Activated CD8-positive, alpha-beta T cell treated with anti-CD3 and anti-CD28 coated beads for 36 hours (primary cell): ENCODE measurements at regions not wholly inside any gene's neighbourhood (a gene's known extent, or its start where the extent isn't known, plus 50 kb on each side); places are given as distances from the start of the nearest gene placed in this dataset.

ENCODE experiments used
- ATAC-seq: fragments of 200-7000 bp; cut with Tn5 transposase; one replicate; pipeline ENCODE4 v1.10.0; 2021; ENCODE audit warnings: mild to moderate bottlenecking, moderate library complexity
- CTCF ChIA-PET: fragments of 350-600 bp; sonication (Branson Sonifier 250); formaldehyde crosslinking; loops from one replicate; lab custom pipeline; 2021; ENCODE audit warnings: antibody characterized with exemption; lab: Charles Lee
- POLR2A ChIA-PET: fragments of 350-600 bp; sonication (Branson Sonifier 250); formaldehyde crosslinking; loops from one replicate; lab custom pipeline; 2021; ENCODE audit warnings: antibody characterized with exemption; lab: Charles Lee
- DNase-seq: peaks from one replicate; pipeline ENCODE4 v3.0.0-alpha.2; 2020
- H3K27ac Mint-ChIP-seq: one replicate; pipeline ENCODE4 v1.8.0; 2021; ENCODE audit warnings: mild to moderate bottlenecking, mixed read lengths
- H3K27me3 Mint-ChIP-seq: one replicate; pipeline ENCODE4 v1.8.0; 2021; ENCODE audit warnings: mixed read lengths
- H3K36me3 Mint-ChIP-seq: one replicate; pipeline ENCODE4 v1.8.0; 2021; ENCODE audit warnings: low read depth, mixed read lengths
- H3K4me1 Mint-ChIP-seq: one replicate; pipeline ENCODE4 v1.8.0; 2021; ENCODE audit warnings: low read depth, mixed read lengths
- H3K4me3 Mint-ChIP-seq: one replicate; pipeline ENCODE4 v1.8.0; 2021; ENCODE audit warnings: mild to moderate bottlenecking, moderate library complexity, mixed read lengths
- H3K9me3 Mint-ChIP-seq: one replicate; pipeline ENCODE4 v1.8.0; 2021; ENCODE audit warnings: mixed read lengths
- CTCF ChIP-seq: fragments of 200-600 bp; IDR thresholded peaks from one replicate; pipeline ENCODE4 v1.8.0; 2022; ENCODE audit warnings: antibody characterized with exemption, mild to moderate bottlenecking
- intact Hi-C: fragments of 100-400 bp; cut with micrococcal nuclease; formaldehyde crosslinking; loops from one replicate; pipeline ENCODE4 v1.10.0; 2022

GRCh38 chr10:62463364-62463763 lies 89.2 kb downstream of the ZNF365 start:
- Mint-ChIP-seq H3K9me3 (no peaks in the 10 kb centered on the region), H3K27ac (no peak overlapping the region), H3K4me3 (no peak overlapping the region), H3K36me3 (no peaks in the 10 kb centered on the region), H3K4me1 (no peaks in the 10 kb centered on the region), H3K27me3 (peaks cover 1% of the 10 kb centered on the region)
- CTCF ChIA-PET = interaction anchor here (1.3 kb wide), 1 partner anchor 26 kb away, joined by 12 read pairs; no protein-coding TSS in a partner anchor
- POLR2A ChIA-PET = interaction anchor here (0.6 kb wide), 1 partner anchor 13 kb away, joined by 3 read pairs; no protein-coding TSS in a partner anchor
- intact Hi-C loops = no loop called here
- DNase-seq = no peak
- no peak for ATAC-seq
- TF ChIP-seq CTCF = no peak

- no peak for TF ChIP-seq CTCF
- Mint-ChIP-seq H3K27ac (no peak overlapping the region), H3K36me3 (no peaks in the 10 kb centered on the region), H3K9me3 (no peaks in the 10 kb centered on the region), H3K4me3 (no peak overlapping the region), H3K27me3 (peaks cover 1% of the 10 kb centered on the region), H3K4me1 (no peaks in the 10 kb centered on the region)
- ChIA-PET CTCF (no interaction called here), POLR2A (no interaction called here)
- intact Hi-C loops = no loop called here
- no peak for DNase-seq
- ATAC-seq = no peak
These were observed 90.1 kb downstream of the ZNF365 start for GRCh38 chr10:62464308-62464707.

- Mint-ChIP-seq H3K4me3 (no peak overlapping the region), H3K27ac (no peak overlapping the region), H3K27me3 (peaks cover 1% of the 10 kb centered on the region), H3K9me3 (no peaks in the 10 kb centered on the region), H3K4me1 (no peaks in the 10 kb centered on the region), H3K36me3 (no peaks in the 10 kb centered on the region)
- POLR2A ChIA-PET = interaction anchor here (0.5 kb wide), 1 partner anchor 75 kb away, joined by 3 read pairs; no protein-coding TSS in a partner anchor
- DNase-seq (no peak), ATAC-seq (no peak)
- intact Hi-C loops = no loop called here
- TF ChIP-seq CTCF = no peak
- CTCF ChIA-PET = interaction anchor here (0.6 to 1.0 kb wide), 2 partner anchors 25 to 31 kb away, joined by 3 read pairs; no protein-coding TSS in a partner anchor
These were observed 92.4 kb downstream of the ZNF365 start for GRCh38 chr10:62466590-62466989.

- Mint-ChIP-seq H3K9me3 (no peaks in the 10 kb centered on the region), H3K36me3 (no peaks in the 10 kb centered on the region), H3K4me3 (no peak overlapping the region), H3K27me3 (peaks cover 1% of the 10 kb centered on the region), H3K27ac (no peak overlapping the region), H3K4me1 (no peaks in the 10 kb centered on the region)
- DNase-seq = no peak
- CTCF ChIA-PET = interaction anchor here (0.8 kb wide), 1 partner anchor 32 kb away, joined by 3 read pairs; no protein-coding TSS in a partner anchor
- POLR2A ChIA-PET = no interaction called here
- intact Hi-C loops = no loop called here
- no peak for ATAC-seq
- no peak for TF ChIP-seq CTCF
These were observed 93.4 kb downstream of the ZNF365 start for GRCh38 chr10:62467527-62467926.

GRCh38 chr10:62471711-62472110 lies 97.5 kb downstream of the ZNF365 start:
- ChIA-PET CTCF (no interaction called here), POLR2A (no interaction called here)
- no peaks in the 10 kb centered on the region for H3K9me3 Mint-ChIP-seq
- H3K36me3 Mint-ChIP-seq = no peaks in the 10 kb centered on the region
- no peak overlapping the region for H3K4me3 Mint-ChIP-seq
- DNase-seq (no peak), ATAC-seq (no peak)
- no peak overlapping the region for H3K27ac Mint-ChIP-seq
- TF ChIP-seq CTCF = no peak
- peaks cover 10% of the 10 kb centered on the region for H3K27me3 Mint-ChIP-seq
- no peaks in the 10 kb centered on the region for H3K4me1 Mint-ChIP-seq
- intact Hi-C loops = no loop called here
